KBM-7 (cell line): ENCODE measurements at regions not wholly inside any gene's neighbourhood (a gene's known extent, or its start where the extent isn't known, plus 50 kb on each side); places are given as distances from the start of the nearest gene placed in this dataset.

ENCODE experiments used
- DNase-seq: peaks from one replicate; pipeline ENCODE4 v3.0.0-alpha.2; 2015
- in situ Hi-C: fragments of 300-500 bp; cut with MboI; formaldehyde crosslinking; loops from 2 replicates; pipeline ENCODE4 v1.14.3; 2020; ENCODE audit warnings: low sequenced_read_pairs, low pct_unique_long_range_greater_than_20kb, mixed read lengths

GRCh38 chr1:115233598-115233997, 104.5 kb downstream of the NGF start:
- in situ Hi-C loops = no loop called here
- no peak for DNase-seq

GRCh38 chr1:115230281-115230680, 107.8 kb downstream of the NGF start:
- no peak for DNase-seq
- in situ Hi-C loops = no loop called here

GRCh38 chr1:115229016-115229415, 109.0 kb downstream of the NGF start:
- in situ Hi-C loops = no loop called here
- DNase-seq = no peak

GRCh38 chr1:115228191-115228590, 109.9 kb downstream of the NGF start:
- no peak for DNase-seq
- in situ Hi-C loops = no loop called here

- DNase-seq = no peak
- in situ Hi-C loops = no loop called here
Measured at GRCh38 chr1:115227346-115228082, 110.5 kb downstream of the NGF start.

DNA sequence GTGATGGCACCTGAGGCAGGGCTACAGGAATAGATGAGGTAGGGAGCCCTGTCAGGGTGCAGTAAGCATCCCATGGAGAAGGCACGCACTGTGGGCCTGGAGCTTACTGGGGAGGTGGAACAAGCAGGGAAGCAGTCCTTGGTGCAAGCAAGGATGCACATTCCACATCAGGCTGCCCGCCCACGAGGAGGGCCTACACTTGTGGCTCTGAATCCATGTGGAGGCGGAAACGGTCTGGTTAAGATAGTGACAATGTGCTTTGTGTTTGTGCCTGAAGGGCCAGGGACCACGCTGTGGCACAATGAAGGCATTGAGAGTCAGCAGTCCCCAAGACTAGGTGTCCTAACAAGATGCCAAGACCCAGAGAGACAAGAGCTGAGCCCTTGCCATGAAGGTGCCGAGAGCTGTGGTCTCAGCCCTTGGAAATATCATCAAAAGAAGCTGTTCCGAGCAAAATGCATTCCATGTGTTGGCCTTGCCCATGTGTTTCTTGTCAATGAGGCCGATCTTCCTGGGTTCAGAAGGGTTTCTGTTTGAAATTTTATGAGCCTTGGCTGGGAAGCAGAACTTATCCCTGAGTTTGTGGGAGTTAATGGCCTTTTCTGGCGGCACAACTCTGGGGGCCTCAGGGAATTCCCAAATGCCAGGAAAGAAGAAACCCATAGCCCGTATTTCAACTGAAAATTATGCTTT, 111.9 kb downstream of the NGF start:
- in situ Hi-C loops = no loop called here
- no peak for DNase-seq

- DNase-seq = no peak
- in situ Hi-C loops = no loop called here
Measured at GRCh38 chr1:115224636-115225035, 113.4 kb downstream of the NGF start.

GRCh38 chr1:115222616-115223402, 115.2 kb downstream of the NGF start:
- DNase-seq = no peak
- in situ Hi-C loops = no loop called here

DNA sequence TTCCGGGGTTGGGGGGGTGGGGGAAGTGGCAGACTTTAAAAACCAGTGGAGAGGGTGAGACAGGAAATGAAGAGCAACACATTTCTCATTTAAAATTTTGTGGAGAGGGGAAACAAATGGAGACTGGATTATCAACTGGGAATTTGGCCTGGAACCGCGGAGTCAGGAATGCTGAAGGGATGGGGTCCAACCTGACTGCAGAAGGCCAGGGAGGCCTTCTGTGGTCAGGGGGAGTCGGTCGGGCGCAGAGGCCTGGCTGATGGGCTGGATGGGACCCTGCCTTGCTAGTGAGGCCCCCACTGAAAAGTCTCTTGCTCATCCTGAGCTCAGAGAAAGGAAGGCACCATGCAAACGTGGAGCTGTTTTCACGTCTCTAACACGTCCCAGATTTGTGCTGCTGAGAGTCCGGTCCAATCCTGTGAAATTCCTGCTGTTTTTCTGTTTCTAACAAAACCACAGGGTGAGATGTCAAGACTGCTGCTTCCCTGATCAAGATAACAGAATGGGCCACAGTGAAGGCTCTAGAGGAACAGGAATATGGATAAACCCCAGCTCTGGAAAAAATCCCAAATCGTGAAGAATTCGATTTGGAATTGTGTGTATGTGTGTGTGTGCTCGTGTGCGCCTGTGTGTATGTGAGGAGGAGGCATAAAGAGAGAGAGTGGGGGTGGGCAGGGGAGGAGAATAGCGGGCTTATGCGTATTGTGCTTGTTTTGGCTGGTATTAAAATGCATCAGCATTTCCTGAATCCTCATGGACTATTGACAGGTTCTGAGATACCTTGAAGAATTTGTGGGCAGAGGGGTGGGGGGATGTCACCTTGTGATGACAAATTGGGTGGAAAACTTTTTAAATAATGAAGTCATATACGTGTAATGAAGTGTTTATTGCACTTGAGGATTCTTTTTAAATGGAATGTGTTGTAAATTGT, 117.4 kb downstream of the NGF start:
- in situ Hi-C loops = no loop called here

DNA sequence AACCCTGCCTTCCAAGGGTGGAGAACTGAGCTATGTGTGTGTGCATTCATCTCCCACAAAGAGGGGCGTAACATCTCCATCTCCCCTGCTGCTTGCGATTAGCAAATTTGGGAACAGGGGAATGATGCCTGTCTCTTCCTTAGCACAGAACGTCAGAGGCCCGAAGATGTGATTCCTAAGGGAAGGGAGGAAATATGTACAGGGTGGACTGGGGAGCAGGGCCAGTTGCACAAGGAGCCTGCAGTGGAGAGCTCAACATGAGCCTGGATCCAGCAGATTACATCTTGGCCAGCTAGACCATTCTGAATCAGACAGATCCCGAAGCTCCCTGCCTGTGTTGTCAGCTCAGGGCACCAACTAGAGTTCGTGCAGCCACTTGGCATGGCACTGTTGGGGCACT, 118.1 kb downstream of the NGF start:
- DNase-seq = no peak
- in situ Hi-C loops = no loop called here

More for the DNA sequence above, 117.4 kb downstream of the NGF start:
- DNase-seq = no peak

GRCh38 chr1:115218699-115219098, 119.3 kb downstream of the NGF start:
- DNase-seq = no peak
- in situ Hi-C loops = no loop called here

GRCh38 chr1:115218034-115218405, 120.0 kb downstream of the NGF start:
- no peak for DNase-seq
- in situ Hi-C loops = no loop called here

DNA sequence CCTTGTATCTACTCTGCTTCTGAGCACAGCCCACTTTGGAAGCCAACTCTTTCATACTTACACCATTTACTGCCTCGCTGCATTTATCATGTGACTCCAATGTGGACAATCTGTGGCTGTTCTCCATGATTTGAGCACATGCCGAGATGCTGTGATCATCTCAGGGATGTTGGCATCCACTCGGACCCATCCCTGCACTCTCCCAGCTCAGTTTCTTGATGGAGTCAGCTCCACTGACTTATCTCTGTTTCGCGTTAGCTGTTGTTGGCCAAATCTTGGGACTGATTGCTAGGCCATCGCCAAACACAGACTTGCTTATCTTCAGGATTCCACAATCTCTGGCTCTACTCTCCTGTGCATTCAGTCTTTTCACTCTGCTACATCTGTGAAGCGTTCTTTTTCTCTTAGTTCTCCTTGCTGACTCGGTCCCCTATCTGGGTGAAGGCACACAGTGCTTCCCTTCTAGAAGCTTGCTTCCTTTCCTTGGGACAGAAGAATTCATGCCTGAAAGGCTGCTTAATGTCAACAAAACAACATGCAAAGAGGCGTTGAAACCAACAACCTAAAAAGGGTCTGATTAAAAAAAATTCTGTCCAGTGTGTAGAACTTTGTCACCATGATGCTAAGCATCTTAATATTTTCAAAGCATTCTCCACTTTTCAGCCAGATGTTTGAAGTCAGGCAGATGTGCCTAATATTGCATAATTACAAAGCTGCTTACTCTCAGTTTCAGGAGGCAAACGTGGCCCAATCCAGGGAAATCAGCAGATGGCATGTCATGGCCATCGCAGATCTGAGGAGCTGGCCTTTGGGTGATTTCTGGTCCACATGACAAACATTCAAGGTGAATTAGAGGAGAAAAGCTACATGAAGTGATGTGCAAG, 120.7 kb downstream of the NGF start:
- DNase-seq = no peak
- in situ Hi-C loops = no loop called here

GRCh38 chr1:115215703-115216521, 122.1 kb downstream of the NGF start:
- in situ Hi-C loops = no loop called here
- DNase-seq = no peak

DNA sequence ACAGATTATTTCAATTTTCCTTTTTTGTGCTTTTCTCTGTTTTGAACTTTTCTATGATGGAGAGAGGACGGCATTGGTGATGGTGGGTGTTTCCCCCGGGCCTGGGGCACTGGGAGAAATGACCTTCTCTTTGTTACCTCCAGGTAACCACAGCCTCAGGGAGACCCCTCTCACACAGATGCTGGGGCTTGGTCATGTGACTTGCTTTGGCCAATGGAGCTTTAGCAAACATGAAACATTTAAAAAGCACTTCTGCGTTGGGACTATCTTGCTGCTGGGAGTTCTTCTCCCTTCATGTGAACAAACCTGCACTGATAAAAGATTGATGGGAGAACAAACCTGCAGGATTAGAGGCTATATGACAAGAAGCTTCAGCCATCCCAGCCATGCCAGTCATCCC, 122.9 kb downstream of the NGF start:
- no peak for DNase-seq
- in situ Hi-C loops = no loop called here

- no peak for DNase-seq
- in situ Hi-C loops = no loop called here
Measured at GRCh38 chr1:115214098-115214497, 124.0 kb downstream of the NGF start.

GRCh38 chr1:115213130-115213529, 123.8 kb upstream of the TSPAN2 start:
- no peak for DNase-seq
- in situ Hi-C loops = no loop called here
